SK-N-SH (cell line): ENCODE measurements at regions not wholly inside any gene's neighbourhood (a gene's known extent, or its start where the extent isn't known, plus 50 kb on each side); places are given as distances from the start of the nearest gene placed in this dataset.

Source experiments
- CTCF ChIA-PET: fragments of 300-600, 350-600 bp; formaldehyde crosslinking; extraction: SDS; loops from one replicate; lab custom pipeline; 2021; lab: Yijun Ruan, JAX
- POLR2A ChIA-PET: fragments of 350-600 bp; sonication (Branson Sonifier 250); formaldehyde crosslinking; extraction: SDS; loops from one replicate; lab custom pipeline; 2020; ENCODE audit warnings: antibody characterized with exemption, inconsistent platforms; lab: Yijun Ruan, JAX
- DNase-seq: peaks from one replicate; pipeline ENCODE4 v3.0.0; 2012
- H2AFZ ChIP-seq: fragments of 200-600 bp; sonication (generic); 2 replicates; pipeline ENCODE4 v1.8.1; 2016; ENCODE audit warnings: antibody characterized with exemption, mild to moderate bottlenecking, low read depth
- H3F3A ChIP-seq: fragments of 200-600 bp; sonication (generic); replicated peaks from 2 replicates; pipeline ENCODE3; 2016; ENCODE audit warnings: antibody characterized with exemption, mild to moderate bottlenecking; ENCODE audit not compliant: insufficient read depth
- H3K27ac ChIP-seq, 2 experiments: fragments of 200-500 bp in 1 of 2; fragments of 200-600 bp in 1 of 2; sonication (Bioruptor generic) in 1 of 2; sonication (generic), shearing (Covaris generic) in 1 of 2; 2 replicates each; pipeline versions ENCODE4 v1.5.1 to v1.6.1; 2014 to 2016; ENCODE audit warnings: low read depth in 2 of 2, inconsistent platforms in 1 of 2, low read length in 1 of 2, mild to moderate bottlenecking in 1 of 2, mixed read lengths in 1 of 2
- H3K27me3 ChIP-seq: fragments of 200-600 bp; sonication (generic), shearing (Covaris generic); 2 replicates; pipeline ENCODE4 v1.6.1; 2016; ENCODE audit warnings: mixed run types; ENCODE audit not compliant: insufficient read depth
- H3K36me3 ChIP-seq, 2 experiments: fragments of 200-500 bp in 1 of 2; fragments of 200-600 bp in 1 of 2; sonication (Bioruptor generic) in 1 of 2; sonication (generic) in 1 of 2; replicated peaks in 1 of 2; 2 replicates each; pipeline versions ENCODE3 to v1.5.1; 2014 to 2016; ENCODE audit warnings: low read length in 1 of 2, mild to moderate bottlenecking in 1 of 2; ENCODE audit not compliant: insufficient read depth in 2 of 2, control insufficient read depth in 1 of 2
- H3K4me1 ChIP-seq, 2 experiments: fragments of 200-500 bp in 1 of 2; fragments of 200-600 bp in 1 of 2; sonication (Bioruptor generic) in 1 of 2; sonication (generic), shearing (Covaris generic) in 1 of 2; 2 replicates each; pipeline versions ENCODE4 v1.5.1 to v1.6.1; 2014 to 2016; ENCODE audit warnings: low read depth in 1 of 2, low read length in 1 of 2, mixed run types in 1 of 2; ENCODE audit not compliant: insufficient read depth in 2 of 2, control insufficient read depth in 1 of 2
- H3K4me2 ChIP-seq: fragments of 200-600 bp; sonication (generic), shearing (Covaris generic); 2 replicates; pipeline ENCODE4 v1.6.1; 2017; ENCODE audit warnings: mixed run types
- H3K4me3 ChIP-seq, 2 experiments: fragments of 200-500 bp in 1 of 2; fragments of 200-600 bp in 1 of 2; sonication (Bioruptor generic) in 1 of 2; sonication (generic), shearing (Covaris generic) in 1 of 2; 2 replicates each; pipeline versions ENCODE4 v1.5.1 to v1.8.1; 2014 to 2016; ENCODE audit warnings: low read depth in 2 of 2, inconsistent platforms in 1 of 2, low read length in 1 of 2, mild to moderate bottlenecking in 1 of 2, mixed read lengths in 1 of 2, moderate library complexity in 1 of 2
- H3K79me2 ChIP-seq: fragments of 200-600 bp; sonication (generic); 2 replicates; pipeline ENCODE4 v1.8.1; 2017; ENCODE audit warnings: mild to moderate bottlenecking; ENCODE audit not compliant: insufficient read depth
- H3K9ac ChIP-seq: fragments of 200-600 bp; sonication (generic); 2 replicates; pipeline ENCODE4 v1.6.1; 2017; ENCODE audit warnings: mixed run types
- H3K9me2 ChIP-seq: fragments of 200-600 bp; sonication (generic); 2 replicates; pipeline ENCODE4 v1.6.1; 2017; ENCODE audit warnings: mixed run types
- H3K9me3 ChIP-seq: fragments of 200-600 bp; sonication (generic); 2 replicates; pipeline ENCODE4 v1.6.1; 2017; ENCODE audit warnings: mixed run types, mild to moderate bottlenecking, moderate library complexity
- H4K20me1 ChIP-seq: fragments of 200-600 bp; sonication (generic); 2 replicates; pipeline ENCODE4 v1.6.1; 2017; ENCODE audit warnings: mild to moderate bottlenecking, mixed run types; ENCODE audit not compliant: insufficient read depth
- CHD2 ChIP-seq: fragments of 150-350 bp; IDR thresholded peaks from 2 replicates; pipeline ENCODE4 v1.6.1; 2018; ENCODE audit warnings: low read length; ENCODE audit not compliant: partially characterized antibody
- EP300 ChIP-seq, 2 experiments: IDR thresholded peaks; 2 replicates each; pipeline versions ENCODE4 v1.4.0 to v1.6.1; 2012; ENCODE audit warnings: borderline replicate concordance in 1 of 2, low read depth in 1 of 2, low read length in 1 of 2
- EZH2phosphoT487 ChIP-seq: fragments of 200-600 bp; sonication (generic); IDR thresholded peaks from 2 replicates; pipeline ENCODE4 v1.6.1; 2017; ENCODE audit warnings: low read depth, mixed run types, mild to moderate bottlenecking, antibody characterized with exemption, moderate library complexity, borderline replicate concordance
- FOSL2 ChIP-seq: IDR thresholded peaks from 2 replicates; pipeline ENCODE4 v1.4.0; 2012; ENCODE audit warnings: low read depth, mild to moderate bottlenecking, moderate library complexity, borderline replicate concordance
- FOXM1 ChIP-seq: IDR thresholded peaks from 2 replicates; pipeline ENCODE4 v1.4.0; 2012; ENCODE audit warnings: low read depth, mild to moderate bottlenecking
- GABPA ChIP-seq: IDR thresholded peaks from 2 replicates; pipeline ENCODE4 v1.4.0; 2012; ENCODE audit warnings: low read depth, mild to moderate bottlenecking
- JUND ChIP-seq: IDR thresholded peaks from 2 replicates; pipeline ENCODE4 v1.4.0; 2012
- NFIC ChIP-seq: IDR thresholded peaks from 2 replicates; pipeline ENCODE4 v1.4.0; 2012; ENCODE audit warnings: borderline replicate concordance
- NRF1 ChIP-seq: IDR thresholded peaks from 2 replicates; pipeline ENCODE4 v1.6.1; 2012; ENCODE audit warnings: low read depth, mild to moderate bottlenecking, low read length
- RCOR1 ChIP-seq: fragments of 150-350 bp; IDR thresholded peaks from 2 replicates; pipeline ENCODE4 v1.6.1; 2017; ENCODE audit warnings: antibody characterized with exemption, low read length
- RXRA ChIP-seq: IDR thresholded peaks from 2 replicates; pipeline ENCODE4 v1.4.0; 2012; ENCODE audit warnings: low read depth, mild to moderate bottlenecking, borderline replicate concordance
- TEAD4 ChIP-seq: IDR thresholded peaks from 2 replicates; pipeline ENCODE4 v1.4.0; 2012; ENCODE audit warnings: mild to moderate bottlenecking, borderline replicate concordance; ENCODE audit not compliant: insufficient read depth
- WGBS: methylation state at CpG from one replicate; pipeline ENCODE4 v1.1.6; 2017; ENCODE audit warnings: low lambda C conversion rate; 5-methylcytosine and 5-hydroxymethylcytosine counted together
- TF ChIP-seq, protein P1 (sequence below): IDR thresholded peaks from 2 replicates; pipeline ENCODE4 v1.4.0; 2012; ENCODE audit warnings: low read depth, borderline replicate concordance
- TF ChIP-seq, protein P2 (sequence below): IDR thresholded peaks from 2 replicates; pipeline ENCODE4 v1.6.1; 2012; ENCODE audit warnings: mild to moderate bottlenecking, low read depth, low read length, moderate library complexity
- TF ChIP-seq, protein P3 (sequence below): fragments of 150-350 bp; IDR thresholded peaks from 2 replicates; pipeline ENCODE4 v1.6.1; 2016; ENCODE audit warnings: mild to moderate bottlenecking, low read depth, low read length
- TF ChIP-seq, protein P4 (sequence below): fragments of 200-600 bp; sonication (generic); IDR thresholded peaks from 2 replicates; pipeline ENCODE4 v1.6.1; 2017; ENCODE audit warnings: antibody characterized with exemption, mild to moderate bottlenecking, moderate library complexity

DNA sequence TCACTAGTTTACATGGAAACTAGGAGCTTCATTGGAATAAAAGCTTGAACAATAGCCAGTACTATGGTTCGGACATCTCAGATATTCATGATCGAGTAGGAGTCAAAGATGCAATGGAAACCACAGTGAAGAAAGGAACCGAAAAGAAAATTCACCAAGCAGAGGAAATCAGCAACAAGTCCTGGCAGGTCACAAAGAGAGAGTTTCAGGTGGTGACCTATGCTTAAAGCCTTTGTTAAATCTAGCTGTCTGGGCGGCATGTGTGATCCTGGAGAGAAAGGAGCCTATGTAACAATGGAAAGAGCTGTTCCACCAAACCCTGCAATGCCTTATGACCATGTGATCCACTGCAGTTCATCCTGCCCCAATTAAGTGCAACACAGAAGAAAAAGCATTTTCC lies 68.9 kb upstream of the POU2AF2 start:
- H3K4me1 ChIP-seq, result no peaks in the 10 kb centered on the region
- H4K20me1 ChIP-seq, result no peaks in the 10 kb centered on the region
- 68% methylated on average over 4 of the region's 4 CpGs for WGBS
- H2AFZ ChIP-seq, result no peak overlapping the region
- H3K36me3 ChIP-seq, result no peaks in the 10 kb centered on the region
- ChIA-PET CTCF (no interaction called here), POLR2A (no interaction called here)
- no peaks in the 10 kb centered on the region for H3F3A ChIP-seq
- no peak overlapping the region for H3K4me2 ChIP-seq
- H3K9me3 ChIP-seq, result no peaks in the 10 kb centered on the region
- no peaks in the 10 kb centered on the region for H3K27me3 ChIP-seq
- DNase-seq, result no peak
- no peaks in the 10 kb centered on the region for H3K9me2 ChIP-seq
- H3K79me2 ChIP-seq, result no peaks in the 10 kb centered on the region
- no peak overlapping the region for H3K4me3 ChIP-seq
- H3K9ac ChIP-seq, result no peak overlapping the region
- TF ChIP-seq EZH2phosphoT487 (no peak), NRF1 (no peak), FOSL2 (no peak), NFIC (no peak), RCOR1 (no peak)
- TF ChIP-seq, protein P1, sequence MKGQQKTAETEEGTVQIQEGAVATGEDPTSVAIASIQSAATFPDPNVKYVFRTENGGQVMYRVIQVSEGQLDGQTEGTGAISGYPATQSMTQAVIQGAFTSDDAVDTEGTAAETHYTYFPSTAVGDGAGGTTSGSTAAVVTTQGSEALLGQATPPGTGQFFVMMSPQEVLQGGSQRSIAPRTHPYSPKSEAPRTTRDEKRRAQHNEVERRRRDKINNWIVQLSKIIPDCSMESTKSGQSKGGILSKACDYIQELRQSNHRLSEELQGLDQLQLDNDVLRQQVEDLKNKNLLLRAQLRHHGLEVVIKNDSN, result no peak
- TF ChIP-seq, protein P2, sequence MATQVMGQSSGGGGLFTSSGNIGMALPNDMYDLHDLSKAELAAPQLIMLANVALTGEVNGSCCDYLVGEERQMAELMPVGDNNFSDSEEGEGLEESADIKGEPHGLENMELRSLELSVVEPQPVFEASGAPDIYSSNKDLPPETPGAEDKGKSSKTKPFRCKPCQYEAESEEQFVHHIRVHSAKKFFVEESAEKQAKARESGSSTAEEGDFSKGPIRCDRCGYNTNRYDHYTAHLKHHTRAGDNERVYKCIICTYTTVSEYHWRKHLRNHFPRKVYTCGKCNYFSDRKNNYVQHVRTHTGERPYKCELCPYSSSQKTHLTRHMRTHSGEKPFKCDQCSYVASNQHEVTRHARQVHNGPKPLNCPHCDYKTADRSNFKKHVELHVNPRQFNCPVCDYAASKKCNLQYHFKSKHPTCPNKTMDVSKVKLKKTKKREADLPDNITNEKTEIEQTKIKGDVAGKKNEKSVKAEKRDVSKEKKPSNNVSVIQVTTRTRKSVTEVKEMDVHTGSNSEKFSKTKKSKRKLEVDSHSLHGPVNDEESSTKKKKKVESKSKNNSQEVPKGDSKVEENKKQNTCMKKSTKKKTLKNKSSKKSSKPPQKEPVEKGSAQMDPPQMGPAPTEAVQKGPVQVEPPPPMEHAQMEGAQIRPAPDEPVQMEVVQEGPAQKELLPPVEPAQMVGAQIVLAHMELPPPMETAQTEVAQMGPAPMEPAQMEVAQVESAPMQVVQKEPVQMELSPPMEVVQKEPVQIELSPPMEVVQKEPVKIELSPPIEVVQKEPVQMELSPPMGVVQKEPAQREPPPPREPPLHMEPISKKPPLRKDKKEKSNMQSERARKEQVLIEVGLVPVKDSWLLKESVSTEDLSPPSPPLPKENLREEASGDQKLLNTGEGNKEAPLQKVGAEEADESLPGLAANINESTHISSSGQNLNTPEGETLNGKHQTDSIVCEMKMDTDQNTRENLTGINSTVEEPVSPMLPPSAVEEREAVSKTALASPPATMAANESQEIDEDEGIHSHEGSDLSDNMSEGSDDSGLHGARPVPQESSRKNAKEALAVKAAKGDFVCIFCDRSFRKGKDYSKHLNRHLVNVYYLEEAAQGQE, result no peak
- H3K27ac ChIP-seq, result no peak overlapping the region

DNA sequence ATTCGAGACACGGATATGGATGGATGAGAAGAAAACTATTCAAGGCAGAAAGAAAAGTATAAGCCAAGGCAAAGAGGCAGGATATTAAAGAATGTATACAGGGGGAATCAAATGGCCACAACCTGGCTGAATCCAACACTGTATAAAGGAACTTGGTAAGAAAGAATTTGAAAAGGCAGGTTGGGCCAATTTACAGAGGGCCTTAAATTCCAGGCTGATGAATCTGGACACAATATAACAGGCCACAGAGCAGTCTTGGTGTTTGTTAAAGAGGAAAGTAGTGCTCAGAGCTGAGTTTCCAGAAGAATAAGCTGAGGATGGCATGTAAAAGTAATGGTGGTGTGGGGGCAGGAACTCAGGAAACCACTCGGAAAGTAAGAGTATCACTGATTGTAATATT lies 72.3 kb upstream of the POU2AF2 start:
- WGBS, result 67% methylated on average over 3 of the region's 3 CpGs
- CTCF ChIA-PET, result no interaction called here

More for the DNA sequence above, 72.3 kb upstream of the POU2AF2 start:
- no peak overlapping the region for H3K4me2 ChIP-seq
- H3K4me3 ChIP-seq, result no peak overlapping the region
- no peak overlapping the region for H2AFZ ChIP-seq
- TF ChIP-seq JUND (no peak), GABPA (no peak), FOSL2 (no peak), FOXM1 (no peak), TEAD4 (no peak), CHD2 (no peak), EP300 (IDR thresholded peaks at IDR 0.05; ENCODE audit: borderline replicate concordance in 1 of 2, low read depth in 1 of 2, low read length in 1 of 2) (no peak), RXRA (no peak)
- TF ChIP-seq, protein P1, result no peak
- TF ChIP-seq, protein P3, sequence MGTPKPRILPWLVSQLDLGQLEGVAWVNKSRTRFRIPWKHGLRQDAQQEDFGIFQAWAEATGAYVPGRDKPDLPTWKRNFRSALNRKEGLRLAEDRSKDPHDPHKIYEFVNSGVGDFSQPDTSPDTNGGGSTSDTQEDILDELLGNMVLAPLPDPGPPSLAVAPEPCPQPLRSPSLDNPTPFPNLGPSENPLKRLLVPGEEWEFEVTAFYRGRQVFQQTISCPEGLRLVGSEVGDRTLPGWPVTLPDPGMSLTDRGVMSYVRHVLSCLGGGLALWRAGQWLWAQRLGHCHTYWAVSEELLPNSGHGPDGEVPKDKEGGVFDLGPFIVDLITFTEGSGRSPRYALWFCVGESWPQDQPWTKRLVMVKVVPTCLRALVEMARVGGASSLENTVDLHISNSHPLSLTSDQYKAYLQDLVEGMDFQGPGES, result no peak
- TF ChIP-seq, protein P4, sequence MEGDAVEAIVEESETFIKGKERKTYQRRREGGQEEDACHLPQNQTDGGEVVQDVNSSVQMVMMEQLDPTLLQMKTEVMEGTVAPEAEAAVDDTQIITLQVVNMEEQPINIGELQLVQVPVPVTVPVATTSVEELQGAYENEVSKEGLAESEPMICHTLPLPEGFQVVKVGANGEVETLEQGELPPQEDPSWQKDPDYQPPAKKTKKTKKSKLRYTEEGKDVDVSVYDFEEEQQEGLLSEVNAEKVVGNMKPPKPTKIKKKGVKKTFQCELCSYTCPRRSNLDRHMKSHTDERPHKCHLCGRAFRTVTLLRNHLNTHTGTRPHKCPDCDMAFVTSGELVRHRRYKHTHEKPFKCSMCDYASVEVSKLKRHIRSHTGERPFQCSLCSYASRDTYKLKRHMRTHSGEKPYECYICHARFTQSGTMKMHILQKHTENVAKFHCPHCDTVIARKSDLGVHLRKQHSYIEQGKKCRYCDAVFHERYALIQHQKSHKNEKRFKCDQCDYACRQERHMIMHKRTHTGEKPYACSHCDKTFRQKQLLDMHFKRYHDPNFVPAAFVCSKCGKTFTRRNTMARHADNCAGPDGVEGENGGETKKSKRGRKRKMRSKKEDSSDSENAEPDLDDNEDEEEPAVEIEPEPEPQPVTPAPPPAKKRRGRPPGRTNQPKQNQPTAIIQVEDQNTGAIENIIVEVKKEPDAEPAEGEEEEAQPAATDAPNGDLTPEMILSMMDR, result no peak
- H3K9me2 ChIP-seq, result no peaks in the 10 kb centered on the region
- H4K20me1 ChIP-seq, result no peaks in the 10 kb centered on the region
- H3K27ac ChIP-seq, result no peak overlapping the region
- DNase-seq, result no peak
- H3F3A ChIP-seq, result no peaks in the 10 kb centered on the region
- POLR2A ChIA-PET, result no interaction called here
- no peaks in the 10 kb centered on the region for H3K9me3 ChIP-seq
- no peaks in the 10 kb centered on the region for H3K79me2 ChIP-seq
- H3K27me3 ChIP-seq, result no peaks in the 10 kb centered on the region
- no peaks in the 10 kb centered on the region for H3K36me3 ChIP-seq
- H3K9ac ChIP-seq, result no peak overlapping the region
- H3K4me1 ChIP-seq, result no peaks in the 10 kb centered on the region; a peak in 1 of 4 replicates
